GDM1 (cell line): ENCODE measurements at regions not wholly inside any gene's neighbourhood (a gene's known extent, or its start where the extent isn't known, plus 50 kb on each side); places are given as distances from the start of the nearest gene placed in this dataset.

ENCODE experiments used
- DNase-seq: peaks from one replicate; lab custom pipeline; 2025; lab: John Stamatoyannopoulos, UW

- no peak for DNase-seq
Measured at GRCh38 chrX:76228499-76228898, 55.6 kb downstream of the PBDC1 start.

GRCh38 chrX:76248901-76249300 lies 76.0 kb downstream of the PBDC1 start:
- no peak for DNase-seq

- DNase-seq = peak; percentile 29
Measured at GRCh38 chrX:76253432-76253831, 80.6 kb downstream of the PBDC1 start.

- DNase-seq = peak; percentile 1
Measured at GRCh38 chrX:76279007-76279406, 106.1 kb downstream of the PBDC1 start.
